GM12892 (cell line): ENCODE measurements at regions not wholly inside any gene's neighbourhood (a gene's known extent, or its start where the extent isn't known, plus 50 kb on each side); places are given as distances from the start of the nearest gene placed in this dataset.
A peak's percentile ranks its signal among the peaks of the same experiment; 100 is the strongest.

Experiments
- POLR2A ChIP-seq: IDR thresholded peaks from 2 replicates; pipeline ENCODE4 v1.6.1; 2011; ENCODE audit warnings: low read depth, low read length, control low read depth
- POLR2AphosphoS5 ChIP-seq: IDR thresholded peaks from 2 replicates; pipeline ENCODE4 v1.6.1; 2011; ENCODE audit warnings: low read depth, low read length, control low read depth
- TAF1 ChIP-seq: IDR thresholded peaks from 2 replicates; pipeline ENCODE4 v1.6.1; 2011; ENCODE audit warnings: low read depth, mild to moderate bottlenecking, control low read depth, low read length, borderline replicate concordance

GRCh38 chr10:123402656-123403055 lies 248.5 kb downstream of the BUB3 start:
- TF ChIP-seq POLR2A (no peak; the same call in 1 of the 2 replicates), TAF1 (0 out of 2 replicates have a peak, but pooled peaks have one; percentile 20), POLR2AphosphoS5 (0 out of 2 replicates have a peak, but pooled peaks have one; percentile 10)
